B cell (primary cell): ENCODE measurements at regions not wholly inside any gene's neighbourhood (a gene's known extent, or its start where the extent isn't known, plus 50 kb on each side); places are given as distances from the start of the nearest gene placed in this dataset.

ENCODE experiments used
- ATAC-seq: fragments of 200-7000 bp; cut with Tn5 transposase; one replicate; pipeline ENCODE4 v1.10.0; 2021; ENCODE audit warnings: low read depth, mild to moderate bottlenecking, moderate number of reproducible peaks, moderate library complexity
- CTCF ChIA-PET: fragments of 350-600 bp; sonication (Branson Sonifier 250); formaldehyde crosslinking; loops from one replicate; lab custom pipeline; 2021; ENCODE audit warnings: antibody characterized with exemption, inconsistent platforms; lab: Charles Lee
- POLR2A ChIA-PET: fragments of 350-600 bp; sonication (Branson Sonifier 250); formaldehyde crosslinking; loops from one replicate; lab custom pipeline; 2021; ENCODE audit warnings: antibody characterized with exemption; lab: Charles Lee
- DNase-seq: peaks from one replicate; pipeline ENCODE4 v3.0.0; 2013
- H2AFZ ChIP-seq: 2 replicates; pipeline ENCODE4 v1.6.1; 2012; ENCODE audit warnings: mild to moderate bottlenecking, low read depth, low read length; ENCODE audit not compliant: insufficient read depth, poor library complexity, severe bottlenecking
- H3K27ac ChIP-seq, 2 donors: 1 replicate in 1 of 2; 2 replicates in 1 of 2; pipeline ENCODE4 v1.5.1; 2012 to 2013; ENCODE audit warnings: low read length in 2 of 2, mild to moderate bottlenecking in 2 of 2, moderate library complexity in 1 of 2
- H3K27me3 ChIP-seq, 4 experiments: fragments of 200-600 bp in 1 of 4; sonication (generic) in 1 of 4; replicated peaks in 1 of 4; 1 replicate in 2 of 4; 2 replicates in 2 of 4; pipeline versions ENCODE4 v1.6.1 to v1.7.0; 2013 to 2016; ENCODE audit warnings: low read length in 3 of 4, mild to moderate bottlenecking in 2 of 4, mixed read lengths in 1 of 4, moderate library complexity in 1 of 4; ENCODE audit not compliant: insufficient read depth in 4 of 4, control insufficient read depth in 3 of 4; ENCODE audit errors: control extremely low read depth in 1 of 4
- H3K36me3 ChIP-seq, 2 experiments: replicated peaks in 1 of 2; 1 replicate in 1 of 2; 2 replicates in 1 of 2; pipeline versions ENCODE4 v1.6.1 to v1.7.1; 2013; ENCODE audit warnings: low read length in 1 of 2; ENCODE audit not compliant: insufficient read depth in 2 of 2, control insufficient read depth in 1 of 2; ENCODE audit errors: control extremely low read depth in 1 of 2, extremely low read depth in 1 of 2
- H3K4me1 ChIP-seq, 2 donors: fragments of 200-600 bp in 1 of 2; sonication (generic) in 1 of 2; 1 replicate in 1 of 2; 2 replicates in 1 of 2; pipeline versions ENCODE4 v1.5.1 to v1.6.1; 2013 to 2017; ENCODE audit warnings: low read length in 2 of 2; ENCODE audit not compliant: control insufficient read depth in 2 of 2, insufficient read depth in 2 of 2
- H3K4me2 ChIP-seq: replicated peaks from 2 replicates; pipeline ENCODE3; 2012; ENCODE audit warnings: mild to moderate bottlenecking, low read depth, low read length; ENCODE audit not compliant: poor library complexity, severe bottlenecking
- H3K4me3 ChIP-seq, 5 experiments: fragments of 200-600 bp in 1 of 5; sonication (generic) in 1 of 5; 1 replicate in 3 of 5; 2 replicates in 2 of 5; pipeline versions ENCODE4 v1.5.1 to v1.7.0; 2011 to 2016; ENCODE audit warnings: low read length in 4 of 5, mild to moderate bottlenecking in 4 of 5, low read depth in 2 of 5, control low read depth in 1 of 5, moderate library complexity in 1 of 5; ENCODE audit not compliant: insufficient read depth in 1 of 5; ENCODE audit errors: control extremely low read depth in 1 of 5, extremely low read depth in 1 of 5
- H3K79me2 ChIP-seq: fragments of 200-600 bp; sonication (generic); one replicate; pipeline ENCODE4 v1.6.0; 2016; ENCODE audit warnings: low read length; ENCODE audit not compliant: control insufficient read depth, insufficient read depth
- H3K9ac ChIP-seq: fragments of 200-600 bp; sonication (generic); 2 replicates; pipeline ENCODE4 v1.6.1; 2017; ENCODE audit warnings: mild to moderate bottlenecking, low read length, moderate library complexity
- H3K9me3 ChIP-seq, 3 donors: one replicate each; pipeline versions ENCODE4 v1.6.1 to v1.7.1; 2013; ENCODE audit warnings: low read length in 2 of 3; ENCODE audit not compliant: control insufficient read depth in 2 of 3, insufficient read depth in 1 of 3; ENCODE audit errors: control extremely low read depth in 1 of 3
- H4K20me1 ChIP-seq: 2 replicates; pipeline ENCODE4 v1.6.0; 2012; ENCODE audit warnings: mild to moderate bottlenecking, low read length; ENCODE audit not compliant: insufficient read depth, control insufficient read depth, poor library complexity, severe bottlenecking
- H3K27ac Mint-ChIP-seq: one replicate; pipeline ENCODE4 v1.8.0; 2021; ENCODE audit warnings: mixed read lengths
- H3K27me3 Mint-ChIP-seq: one replicate; pipeline ENCODE4 v1.8.0; 2021; ENCODE audit warnings: mixed read lengths
- H3K4me1 Mint-ChIP-seq: one replicate; pipeline ENCODE4 v1.8.0; 2021; ENCODE audit warnings: mixed read lengths
- H3K4me3 Mint-ChIP-seq: one replicate; pipeline ENCODE4 v1.8.0; 2021; ENCODE audit warnings: mixed read lengths
- H3K9me3 Mint-ChIP-seq: one replicate; pipeline ENCODE4 v1.8.0; 2022; ENCODE audit warnings: mixed read lengths; ENCODE audit not compliant: insufficient read depth
- CTCF ChIP-seq: fragments of 200-600 bp; IDR thresholded peaks from one replicate; pipeline ENCODE4 v1.8.0; 2022; ENCODE audit warnings: antibody characterized with exemption, mild to moderate bottlenecking
- EZH2 ChIP-seq: IDR thresholded peaks from 2 replicates; pipeline ENCODE4 v1.6.1; 2012; ENCODE audit warnings: borderline replicate concordance, low read depth, mild to moderate bottlenecking, moderate library complexity, low read length; ENCODE audit not compliant: insufficient read depth, poor library complexity, severe bottlenecking
- WGBS: methylation state at CpG from one replicate; pipeline ENCODE4 v1.1.5; 2013; ENCODE audit warnings: missing lambda C conversion rate; ENCODE audit not compliant: insufficient coverage; 5-methylcytosine and 5-hydroxymethylcytosine counted together
- intact Hi-C: fragments of 100-400 bp; cut with micrococcal nuclease; formaldehyde crosslinking; loops from one replicate; pipeline ENCODE4 v1.10.0; 2022

GRCh38 chr17:6209829-6210228 is 139.7 kb downstream of the WSCD1 start:
- ChIA-PET CTCF (interaction anchor here (1.1 kb wide), 1 partner anchor 11 kb away, joined by 3 read pairs; no protein-coding TSS in a partner anchor), POLR2A (no interaction called here)
- Mint-ChIP-seq H3K4me3 (no peak overlapping the region), H3K9me3 (no peaks in the 10 kb centered on the region), H3K27me3 (peaks cover 26% of the 10 kb centered on the region), H3K4me1 (no peaks in the 10 kb centered on the region), H3K27ac (no peak overlapping the region)
- Histone ChIP-seq H4K20me1 (no peaks in the 10 kb centered on the region), H3K79me2 (no peaks in the 10 kb centered on the region), H3K4me2 (no peak overlapping the region), H3K36me3 (no peaks in the 10 kb centered on the region), H3K27me3 (no peaks in the 10 kb centered on the region), H2AFZ (no peak overlapping the region), H3K4me1 (no peaks in the 10 kb centered on the region), H3K9ac (no peak overlapping the region), H3K9me3 (no peaks in the 10 kb centered on the region), H3K4me3 (no peak overlapping the region), H3K27ac (no peak overlapping the region)
- DNase-seq: no peak
- 86% methylated on average over 4 of the region's 5 CpGs for WGBS
- TF ChIP-seq CTCF (no peak), EZH2 (no peak)
- ATAC-seq: no peak
- intact Hi-C loops: no loop called here

DNA sequence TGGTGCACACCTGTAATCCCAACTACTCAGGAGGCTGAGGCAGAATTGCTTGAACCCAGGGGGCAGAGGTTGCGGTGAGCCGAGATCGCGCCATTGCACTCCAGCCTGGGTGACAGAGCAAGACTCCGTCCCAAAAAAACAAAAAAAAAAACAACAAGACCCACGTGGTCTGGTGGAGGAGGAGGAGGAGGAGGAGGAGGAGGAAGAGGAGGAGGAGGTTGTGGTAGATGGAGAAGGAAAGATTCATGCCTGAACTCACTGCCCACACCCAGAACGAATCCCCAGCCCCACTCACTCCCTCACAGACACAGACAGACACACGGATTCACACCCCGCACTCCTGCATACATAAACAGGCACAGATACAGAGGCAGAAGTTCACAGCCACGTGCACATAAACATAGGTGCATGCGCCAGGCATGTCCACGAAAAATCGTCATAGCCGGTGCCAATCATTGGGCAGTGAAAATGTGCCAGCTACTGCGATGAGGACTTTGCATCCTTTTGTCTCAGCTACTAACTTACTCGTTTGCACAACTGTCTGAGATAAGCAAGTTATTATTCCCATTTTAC is 138.5 kb downstream of the WSCD1 start:
- Histone ChIP-seq H3K36me3 (no peaks in the 10 kb centered on the region), H3K27ac (no peak overlapping the region), H4K20me1 (no peaks in the 10 kb centered on the region), H3K79me2 (no peaks in the 10 kb centered on the region), H3K9me3 (no peaks in the 10 kb centered on the region), H3K9ac (no peak overlapping the region), H3K27me3 (no peaks in the 10 kb centered on the region), H3K4me3 (no peak overlapping the region), H3K4me1 (no peaks in the 10 kb centered on the region), H2AFZ (no peak overlapping the region), H3K4me2 (no peak overlapping the region)
- intact Hi-C loops: no loop called here
- Mint-ChIP-seq H3K27me3 (peaks cover 27% of the 10 kb centered on the region), H3K4me1 (no peaks in the 10 kb centered on the region), H3K9me3 (no peaks in the 10 kb centered on the region), H3K27ac (no peak overlapping the region), H3K4me3 (no peak overlapping the region)
- POLR2A ChIA-PET: no interaction called here
- 81% methylated on average over 10 of the region's 16 CpGs for WGBS
- ATAC-seq: no peak
- no peak for TF ChIP-seq CTCF
- TF ChIP-seq EZH2: no peak
- no peak for DNase-seq
- CTCF ChIA-PET: no interaction called here
